H1 (cell line): ENCODE measurements at regions not wholly inside any gene's neighbourhood (a gene's known extent, or its start where the extent isn't known, plus 50 kb on each side); places are given as distances from the start of the nearest gene placed in this dataset.

ENCODE experiments used
- CTCF ChIA-PET: fragments of 300-600 bp; sonication (Branson Sonifier 250); formaldehyde crosslinking; loops from one replicate; lab custom pipeline; 2021; ENCODE audit not compliant: partially characterized antibody; lab: Charles Lee
- POLR2A ChIA-PET: fragments of 300-600 bp; sonication (Branson Sonifier 250); formaldehyde crosslinking; loops from one replicate; lab custom pipeline; 2021; ENCODE audit warnings: inconsistent platforms; ENCODE audit not compliant: partially characterized antibody; lab: Charles Lee
- DNase-seq, 2 experiments: peaks; one replicate each; pipeline versions ENCODE4 v3.0.0 to v3.0.0-alpha.2; 2010 to 2022; ENCODE audit warnings: low spot score in 2 of 2, low read depth in 1 of 2, mixed read lengths in 1 of 2
- FAIRE-seq: peaks from 2 replicates; lab custom pipeline; 2011; peaks lifted over from hg19 to GRCh38; lab: Jason Lieb, UNC
- H2AFZ ChIP-seq: 2 replicates; pipeline ENCODE4 v1.8.1; 2012; ENCODE audit warnings: low read length, inconsistent platforms
- H2AK5ac ChIP-seq: 2 replicates; pipeline ENCODE4 v1.6.1; 2013; ENCODE audit warnings: low read depth, low read length
- H2BK120ac ChIP-seq: replicated peaks from 2 replicates; pipeline ENCODE3; 2013; ENCODE audit warnings: low read depth, low read length, inconsistent platforms
- H2BK12ac ChIP-seq: 2 replicates; pipeline ENCODE4 v1.6.1; 2013; ENCODE audit warnings: low read depth, low read length
- H2BK15ac ChIP-seq: 2 replicates; pipeline ENCODE4 v1.6.1; 2013; ENCODE audit warnings: low read length
- H2BK20ac ChIP-seq: 2 replicates; pipeline ENCODE4 v1.6.1; 2013; ENCODE audit warnings: low read length
- H2BK5ac ChIP-seq: 2 replicates; pipeline ENCODE4 v1.6.1; 2013; ENCODE audit warnings: low read depth, low read length
- H3K14ac ChIP-seq: 2 replicates; pipeline ENCODE4 v1.6.1; 2013; ENCODE audit warnings: inconsistent platforms; ENCODE audit not compliant: insufficient read length
- H3K18ac ChIP-seq: 2 replicates; pipeline ENCODE4 v1.6.1; 2013; ENCODE audit warnings: low read length; ENCODE audit errors: extremely low read depth
- H3K23ac ChIP-seq: 2 replicates; pipeline ENCODE4 v1.6.1; 2013; ENCODE audit warnings: inconsistent platforms; ENCODE audit not compliant: insufficient read length
- H3K23me2 ChIP-seq: 2 replicates; pipeline ENCODE4 v1.6.1; 2013; ENCODE audit warnings: low read depth, low read length
- H3K27ac ChIP-seq: 2 replicates; pipeline ENCODE4 v1.6.1; 2011; ENCODE audit warnings: low read depth, low read length, inconsistent platforms
- H3K27me3 ChIP-seq, 4 experiments: replicated peaks in 1 of 4; 1 replicate in 1 of 4; 2 replicates in 3 of 4; pipeline versions ENCODE4 v1.6.1 to v1.8.1; 2011 to 2013; ENCODE audit warnings: low read length in 3 of 4, mild to moderate bottlenecking in 3 of 4, inconsistent platforms in 2 of 4, mixed read lengths in 2 of 4, moderate library complexity in 1 of 4; ENCODE audit not compliant: control insufficient read depth in 3 of 4, insufficient read depth in 3 of 4; ENCODE audit errors: extremely low read depth in 1 of 4
- H3K36me3 ChIP-seq, 4 experiments: 2 replicates each; pipeline versions ENCODE4 v1.6.1 to v1.8.1; 2011 to 2013; ENCODE audit warnings: mild to moderate bottlenecking in 4 of 4, low read length in 3 of 4, moderate library complexity in 2 of 4, control low read depth in 1 of 4, inconsistent platforms in 1 of 4; ENCODE audit not compliant: insufficient read depth in 4 of 4, control insufficient read depth in 2 of 4
- H3K4ac ChIP-seq: replicated peaks from 2 replicates; pipeline ENCODE3; 2013; ENCODE audit warnings: low read length, low read depth, mixed read lengths, inconsistent platforms; ENCODE audit not compliant: insufficient read length
- H3K4me1 ChIP-seq, 4 experiments: replicated peaks in 1 of 4; 1 replicate in 1 of 4; 2 replicates in 3 of 4; pipeline versions ENCODE4 v1.6.1 to v1.8.1; 2011 to 2013; ENCODE audit warnings: low read length in 3 of 4, inconsistent platforms in 2 of 4, mixed read lengths in 1 of 4; ENCODE audit not compliant: insufficient read depth in 4 of 4, control insufficient read depth in 3 of 4
- H3K4me2 ChIP-seq, 2 experiments: 2 replicates each; pipeline versions ENCODE4 v1.6.1 to v1.8.1; 2011 to 2013; ENCODE audit warnings: low read depth in 2 of 2, low read length in 2 of 2, control low read depth in 1 of 2, inconsistent platforms in 1 of 2, mild to moderate bottlenecking in 1 of 2; ENCODE audit not compliant: insufficient read depth in 1 of 2
- H3K4me3 ChIP-seq, 4 experiments: fragments of 200-600, 300-600 bp in 1 of 4; sonication (generic), shearing (Covaris generic), sonication (Bioruptor Twin) in 1 of 4; 2 replicates each; pipeline versions ENCODE4 v1.5.1 to v1.8.1; 2011 to 2016; ENCODE audit warnings: low read length in 4 of 4, low read depth in 3 of 4, control low read depth in 2 of 4, inconsistent platforms in 2 of 4, mild to moderate bottlenecking in 2 of 4, mixed read lengths in 1 of 4, moderate library complexity in 1 of 4; ENCODE audit not compliant: insufficient read depth in 2 of 4; ENCODE audit errors: extremely low read depth in 1 of 4
- H3K56ac ChIP-seq: replicated peaks from 2 replicates; pipeline ENCODE3; 2013; ENCODE audit warnings: low read depth, mild to moderate bottlenecking, mixed read lengths, low read length, inconsistent platforms; ENCODE audit not compliant: insufficient read length
- H3K79me1 ChIP-seq: 2 replicates; pipeline ENCODE4 v1.6.1; 2013; ENCODE audit warnings: low read depth, low read length, control low read depth
- H3K79me2 ChIP-seq, 2 experiments: 2 replicates each; pipeline versions ENCODE4 v1.6.1 to v1.8.1; 2012 to 2013; ENCODE audit warnings: low read length in 2 of 2, mild to moderate bottlenecking in 2 of 2, inconsistent platforms in 1 of 2; ENCODE audit not compliant: insufficient read depth in 2 of 2, control insufficient read depth in 1 of 2
- H3K9ac ChIP-seq, 4 experiments: replicated peaks in 1 of 4; 1 replicate in 1 of 4; 2 replicates in 3 of 4; pipeline versions ENCODE4 v1.6.1 to v1.8.1; 2011 to 2013; ENCODE audit warnings: low read depth in 3 of 4, low read length in 3 of 4, control low read depth in 2 of 4, mild to moderate bottlenecking in 2 of 4, moderate library complexity in 2 of 4, inconsistent platforms in 1 of 4; ENCODE audit errors: extremely low read depth in 1 of 4
- H3K9me3 ChIP-seq, 2 experiments: 2 replicates each; pipeline versions ENCODE4 v1.6.1 to v1.8.1; 2012 to 2013; ENCODE audit warnings: mild to moderate bottlenecking in 2 of 2, moderate library complexity in 2 of 2, control low read depth in 1 of 2, inconsistent platforms in 1 of 2, low read depth in 1 of 2, low read length in 1 of 2, mixed read lengths in 1 of 2; ENCODE audit not compliant: insufficient read depth in 2 of 2
- H4K20me1 ChIP-seq, 2 experiments: replicated peaks in 1 of 2; 2 replicates each; pipeline versions ENCODE3 to v1.8.1; 2011 to 2013; ENCODE audit warnings: inconsistent platforms in 2 of 2, low read length in 2 of 2, mild to moderate bottlenecking in 1 of 2; ENCODE audit not compliant: insufficient read depth in 2 of 2, control insufficient read depth in 1 of 2
- H4K5ac ChIP-seq: 2 replicates; pipeline ENCODE4 v1.6.1; 2013; ENCODE audit warnings: low read length, low read depth, mixed read lengths, inconsistent platforms; ENCODE audit not compliant: insufficient read length
- H4K8ac ChIP-seq: 2 replicates; pipeline ENCODE4 v1.8.0; 2013; ENCODE audit warnings: mild to moderate bottlenecking, moderate library complexity, low read length, inconsistent platforms; ENCODE audit not compliant: insufficient read depth; ENCODE audit errors: extremely low read depth
- H4K91ac ChIP-seq: replicated peaks from 2 replicates; pipeline ENCODE3; 2013; ENCODE audit warnings: low read length, mixed read lengths, inconsistent platforms; ENCODE audit not compliant: insufficient read length
- CTBP2 ChIP-seq: IDR thresholded peaks from 2 replicates; pipeline ENCODE4 v1.7.0; 2011; ENCODE audit warnings: borderline replicate concordance, mild to moderate bottlenecking, moderate library complexity, mixed read lengths, low read length; ENCODE audit not compliant: insufficient read depth, insufficient read length
- SIN3A ChIP-seq, 2 experiments: IDR thresholded peaks in 1 of 2; conservative IDR thresholded peaks in 1 of 2; 2 replicates each; pipeline ENCODE4 v1.6.1; 2011 to 2012; ENCODE audit warnings: low read length in 2 of 2, improper control_type of control experiment in 1 of 2, low read depth in 1 of 2, mild to moderate bottlenecking in 1 of 2
- SIRT6 ChIP-seq: IDR thresholded peaks from one replicate; pipeline ENCODE4 v1.7.1; 2012; ENCODE audit warnings: low read length, inconsistent platforms
- SP1 ChIP-seq: IDR thresholded peaks from 2 replicates; pipeline ENCODE4 v1.6.1; 2011; ENCODE audit warnings: low read depth, low read length
- WGBS, 2 experiments: shearing (Covaris generic) in 1 of 2; methylation state at CpG; one replicate each; pipeline versions ENCODE4 v1.1.6 to v1.1.7; 2013 to 2015; ENCODE audit warnings: low lambda C conversion rate in 2 of 2, mixed read lengths in 2 of 2, inconsistent platforms in 1 of 2, low coverage in 1 of 2, missing lambda C conversion rate in 1 of 2; ENCODE audit not compliant: insufficient replicate concordance in 2 of 2, insufficient coverage in 1 of 2, insufficient read length in 1 of 2; ENCODE audit errors: extremely low coverage in 1 of 2, missing lambda C conversion rate in 1 of 2; 5-methylcytosine and 5-hydroxymethylcytosine counted together

GRCh38 chr9:2495221-2496005 is 126.2 kb upstream of the VLDLR start:
- Histone ChIP-seq H4K20me1 (no peaks in the 10 kb centered on the region), H3K4me2 (no peak overlapping the region), H2AFZ (no peak overlapping the region), H3K23me2 (no peaks in the 10 kb centered on the region), H3K4me1 (peaks cover 0 to 6% (median 4%) of the 10 kb centered on the region in 4 experiments; a peak in 2 of 7 replicates), H3K56ac (no peak overlapping the region), H2BK5ac (no peak overlapping the region), H4K5ac (no peak overlapping the region), H3K36me3 (0 out of 8 replicates have a peak, but pooled peaks cover 0 to 3% (median 0%) of the 10 kb centered on the region in 4 experiments), H3K79me1 (no peaks in the 10 kb centered on the region), H2BK120ac (no peak overlapping the region), H3K9me3 (no peaks in the 10 kb centered on the region), H4K91ac (no peak overlapping the region), H2AK5ac (no peak overlapping the region; the same call in 1 of the 2 replicates), H2BK20ac (no peak overlapping the region), H2BK12ac (no peak overlapping the region), H4K8ac (no peak overlapping the region), H3K23ac (no peak overlapping the region), H3K27ac (no peak overlapping the region), H3K18ac (no peak overlapping the region), H3K14ac (no peak overlapping the region), H3K4me3 (no peak overlapping the region), H3K27me3 (no peaks in the 10 kb centered on the region), H3K4ac (no peak overlapping the region), H3K9ac (no peak overlapping the region), H3K79me2 (no peaks in the 10 kb centered on the region), H2BK15ac (no peak overlapping the region)
- ChIA-PET POLR2A (no interaction called here), CTCF (interaction anchor here (0.9 to 1.5 kb wide), 3 partner anchors 137 to 362 kb away, joined by 3 to 9 read pairs (median 5); no protein-coding TSS in a partner anchor)
- DNase-seq (no peak), FAIRE-seq (no peak)
- no peak for TF ChIP-seq SP1
- no peak for TF ChIP-seq SIN3A (conservative IDR thresholded peaks at IDR 0.05 in 1 of 2, IDR thresholded peaks at IDR 0.05 in 1 of 2; ENCODE audit: low read depth in 1 of 2, low read length in 2 of 2)
- no peak for TF ChIP-seq SIRT6
- TF ChIP-seq CTBP2 = no peak
- WGBS, 2 experiments = 89% methylated on average over 3 of the region's 3 CpGs; no CpG with 5 or more reads in 1 of the 2 experiments
